ENCODE measurements at regions not wholly inside any gene's neighbourhood (a gene's known extent, or its start where the extent isn't known, plus 50 kb on each side); places are given as distances from the start of the nearest gene placed in this dataset.
"Not testable (repeated sequence)": the region's sequence is repeated elsewhere in the genome, so short reads cannot be mapped to it uniquely, and the experiment has no call there.

DNA sequence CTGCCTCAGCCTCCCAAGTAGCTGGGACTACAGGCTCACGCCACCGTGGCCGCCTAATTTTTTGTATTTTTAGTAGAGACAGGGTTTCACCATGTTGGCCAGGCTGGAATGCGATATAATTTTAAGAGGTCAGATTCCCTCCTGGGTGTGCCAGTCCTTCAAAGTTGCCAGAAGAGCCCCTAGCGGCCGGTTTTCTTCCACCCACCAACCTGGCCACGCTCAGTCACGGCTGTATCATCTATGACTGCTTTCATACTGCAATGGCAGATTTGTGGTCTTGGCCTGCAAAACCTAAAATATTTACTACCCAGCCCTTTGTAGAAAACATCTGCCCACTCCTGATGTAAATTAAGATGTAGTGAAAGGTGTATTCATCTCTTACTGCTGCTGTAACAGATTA is 117.5 kb upstream of the BASP1 start:
- DNase-seq = no peak
- no peaks in the 10 kb centered on the region for H3K27me3 ChIP-seq
- no peaks in the 10 kb centered on the region for H3K4me1 ChIP-seq (replicated peaks in 1 of 2)
- no peaks in the 10 kb centered on the region for H3K9me3 ChIP-seq (replicated peaks in 1 of 3)
- TF ChIP-seq POLR2A (IDR thresholded peaks at IDR 0.05) = no peak
- TF ChIP-seq, protein P1, sequence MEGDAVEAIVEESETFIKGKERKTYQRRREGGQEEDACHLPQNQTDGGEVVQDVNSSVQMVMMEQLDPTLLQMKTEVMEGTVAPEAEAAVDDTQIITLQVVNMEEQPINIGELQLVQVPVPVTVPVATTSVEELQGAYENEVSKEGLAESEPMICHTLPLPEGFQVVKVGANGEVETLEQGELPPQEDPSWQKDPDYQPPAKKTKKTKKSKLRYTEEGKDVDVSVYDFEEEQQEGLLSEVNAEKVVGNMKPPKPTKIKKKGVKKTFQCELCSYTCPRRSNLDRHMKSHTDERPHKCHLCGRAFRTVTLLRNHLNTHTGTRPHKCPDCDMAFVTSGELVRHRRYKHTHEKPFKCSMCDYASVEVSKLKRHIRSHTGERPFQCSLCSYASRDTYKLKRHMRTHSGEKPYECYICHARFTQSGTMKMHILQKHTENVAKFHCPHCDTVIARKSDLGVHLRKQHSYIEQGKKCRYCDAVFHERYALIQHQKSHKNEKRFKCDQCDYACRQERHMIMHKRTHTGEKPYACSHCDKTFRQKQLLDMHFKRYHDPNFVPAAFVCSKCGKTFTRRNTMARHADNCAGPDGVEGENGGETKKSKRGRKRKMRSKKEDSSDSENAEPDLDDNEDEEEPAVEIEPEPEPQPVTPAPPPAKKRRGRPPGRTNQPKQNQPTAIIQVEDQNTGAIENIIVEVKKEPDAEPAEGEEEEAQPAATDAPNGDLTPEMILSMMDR (IDR thresholded peaks at IDR 0.05) = no peak
- 90 to 95% (median 93%) methylated on average over 8 of the region's 8 CpGs for WGBS, 4 donors
- H3K4me3 ChIP-seq = no peak overlapping the region
- intact Hi-C loops (cut with DNase I) = no loop called here
- no peak overlapping the region for H3K27ac ChIP-seq
- no peaks in the 10 kb centered on the region for H3K36me3 ChIP-seq (replicated peaks in 1 of 2)

DNA sequence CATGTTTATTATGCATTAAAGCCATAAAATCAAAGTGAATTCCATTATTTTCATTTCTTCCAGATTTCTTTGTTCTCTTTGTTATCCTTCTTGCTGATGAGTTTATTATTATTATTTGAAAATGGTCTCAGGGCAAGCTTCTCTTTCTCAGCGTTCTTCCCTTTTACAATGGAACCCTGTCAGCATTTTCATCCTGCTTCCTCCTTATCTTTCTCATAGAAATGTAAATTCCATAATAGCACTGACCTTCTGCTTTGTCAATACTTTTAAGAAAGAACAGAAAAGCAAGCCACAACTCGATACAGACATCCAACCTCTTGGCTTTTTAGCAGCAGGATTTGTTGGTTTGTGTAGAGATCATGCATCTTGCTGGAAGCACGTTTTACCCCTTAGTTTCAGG is 114.0 kb upstream of the BASP1 start:
- H3K27me3 ChIP-seq = no peaks in the 10 kb centered on the region
- DNase-seq = no peak
- no peak overlapping the region for H3K4me3 ChIP-seq
- no peak overlapping the region for H3K27ac ChIP-seq
- intact Hi-C loops (cut with DNase I) = no loop called here
- 42 to 59% (median 58%) methylated on average over 3 of the region's 3 CpGs for WGBS, 4 donors
- no peaks in the 10 kb centered on the region for H3K4me1 ChIP-seq (replicated peaks in 1 of 2)
- H3K36me3 ChIP-seq (replicated peaks in 1 of 2) = no peaks in the 10 kb centered on the region
- no peaks in the 10 kb centered on the region for H3K9me3 ChIP-seq (replicated peaks in 1 of 3)
- TF ChIP-seq POLR2A (IDR thresholded peaks at IDR 0.05) = no peak
- TF ChIP-seq, protein P1 (IDR thresholded peaks at IDR 0.05) = no peak

DNA sequence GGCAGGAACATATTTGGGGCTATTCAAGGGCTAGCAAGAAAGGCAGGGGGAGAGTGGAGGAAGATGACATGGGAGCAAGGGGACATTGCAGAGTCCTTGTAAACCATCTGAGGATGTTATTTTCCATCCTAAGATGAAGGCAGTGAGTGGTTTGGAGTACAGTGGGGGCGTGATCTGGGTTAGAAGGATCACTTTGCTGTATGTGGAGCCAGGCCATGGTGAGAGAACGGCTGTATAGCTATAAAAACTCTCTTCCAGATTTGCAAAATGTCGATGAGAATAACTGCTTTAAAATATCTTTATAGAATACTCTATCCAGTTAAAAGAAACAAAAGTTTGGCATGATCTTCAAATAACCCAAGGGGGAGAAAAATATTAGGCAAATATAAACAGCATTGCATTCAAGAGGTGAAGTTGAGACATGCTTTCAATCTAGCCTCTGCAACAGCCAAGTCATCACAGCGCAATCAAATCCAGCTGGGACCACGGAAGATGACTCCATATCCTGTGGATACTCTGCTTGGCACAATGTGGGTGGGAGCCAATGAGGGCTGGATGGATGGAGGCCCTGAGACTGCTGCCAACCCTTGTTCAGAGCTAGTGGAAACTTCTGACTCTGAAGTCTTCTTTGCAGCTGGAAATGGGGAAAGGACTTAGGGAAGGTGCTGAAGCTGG is 111.5 kb upstream of the BASP1 start:
- Histone ChIP-seq H3K4me3 (no peak overlapping the region), H3K9me3 (replicated peaks in 1 of 3) (no peaks in the 10 kb centered on the region), H3K4me1 (replicated peaks in 1 of 2) (no peaks in the 10 kb centered on the region), H3K36me3 (replicated peaks in 1 of 2) (no peaks in the 10 kb centered on the region), H3K27me3 (no peaks in the 10 kb centered on the region), H3K27ac (no peak overlapping the region)
- intact Hi-C loops (cut with DNase I) = no loop called here
- peak in 1 of 7 donors; percentile 25 for DNase-seq
- TF ChIP-seq, protein P1 (IDR thresholded peaks at IDR 0.05) = no peak
- no peak for TF ChIP-seq POLR2A (IDR thresholded peaks at IDR 0.05)
- WGBS, 4 donors = 76 to 85% (median 81%) methylated on average over 5 of the region's 5 CpGs

DNA sequence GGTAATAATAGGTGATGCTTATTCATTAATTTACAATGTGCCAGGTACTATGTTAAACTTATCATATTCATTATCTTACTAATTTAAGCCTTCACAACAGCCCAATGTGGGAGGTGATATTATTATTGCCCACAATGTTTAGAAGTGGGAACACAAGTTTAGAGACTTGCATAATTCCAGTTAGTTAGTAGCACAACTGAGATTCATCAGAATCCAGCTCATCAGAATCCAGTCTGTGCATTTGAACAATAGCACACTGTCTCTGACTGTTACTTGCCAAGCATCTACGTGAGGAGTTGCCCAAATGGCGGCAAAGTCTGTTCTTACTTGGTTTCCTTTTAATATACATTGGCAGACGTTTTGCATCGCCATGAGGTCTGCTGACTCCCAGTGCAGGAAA is 110.9 kb upstream of the BASP1 start:
- no peaks in the 10 kb centered on the region for H3K9me3 ChIP-seq (replicated peaks in 1 of 3)
- DNase-seq = no peak
- no peaks in the 10 kb centered on the region for H3K27me3 ChIP-seq
- no peak overlapping the region for H3K27ac ChIP-seq
- intact Hi-C loops (cut with DNase I) = no loop called here
- WGBS, 4 donors = 76 to 84% (median 82%) methylated on average over 4 of the region's 4 CpGs
- H3K4me3 ChIP-seq = no peak overlapping the region
- H3K4me1 ChIP-seq (replicated peaks in 1 of 2) = no peaks in the 10 kb centered on the region
- no peak for TF ChIP-seq POLR2A (IDR thresholded peaks at IDR 0.05)
- TF ChIP-seq, protein P1 (IDR thresholded peaks at IDR 0.05) = no peak
- no peaks in the 10 kb centered on the region for H3K36me3 ChIP-seq (replicated peaks in 1 of 2)

DNA sequence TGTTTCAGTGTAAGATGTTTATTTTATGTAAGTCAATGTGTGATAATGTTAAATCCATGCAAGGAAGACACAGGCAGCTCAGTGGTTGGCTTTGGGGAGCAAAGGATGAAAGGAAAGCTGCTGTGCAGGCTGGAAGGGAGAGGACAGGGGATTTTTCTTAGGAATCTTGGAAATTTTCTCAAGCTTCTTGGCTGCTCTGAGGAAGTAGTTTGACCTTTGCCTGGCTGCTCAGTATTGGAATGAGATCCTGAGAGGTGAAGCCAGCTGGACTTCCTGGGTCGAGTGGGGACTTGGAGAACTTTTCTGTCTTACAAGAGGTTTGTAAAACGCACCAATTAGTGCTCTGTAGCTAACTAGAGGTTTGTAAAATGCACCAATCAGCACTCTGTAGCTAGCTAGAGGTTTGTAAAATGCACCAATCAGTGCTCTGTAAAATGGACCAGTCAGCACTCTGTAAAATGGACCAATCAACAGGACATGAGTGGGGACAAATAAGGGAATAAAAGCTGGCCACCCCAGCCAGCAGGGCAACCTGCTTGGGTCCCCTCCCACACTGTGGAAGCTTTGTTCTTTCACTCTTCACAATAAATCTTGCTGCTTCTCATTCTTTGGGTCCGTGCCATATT is 105.2 kb upstream of the BASP1 start:
- H3K36me3 ChIP-seq (replicated peaks in 1 of 2); DNase-seq; H3K9me3 ChIP-seq (replicated peaks in 1 of 3); H3K4me1 ChIP-seq (replicated peaks in 1 of 2); H3K4me3 ChIP-seq; H3K27me3 ChIP-seq; intact Hi-C loops (cut with DNase I): not testable (repeated sequence)
- H3K27ac ChIP-seq = peak overlapping the region in 1 of 5 donors; percentile 49
- 57 to 63% (median 61%) methylated on average over 3 of the region's 3 CpGs for WGBS, 4 donors
